Uterus (tissue), 2 donors: ENCODE measurements at regions not wholly inside any gene's neighbourhood (a gene's known extent, or its start where the extent isn't known, plus 50 kb on each side); places are given as distances from the start of the nearest gene placed in this dataset.

Experiments used
- POLR2A ChIP-seq, 2 donors: fragments of 450-650 bp; IDR thresholded peaks; one replicate each; pipeline ENCODE4 v1.6.1; 2016; ENCODE audit warnings: antibody characterized with exemption in 2 of 2, mild to moderate bottlenecking in 1 of 2, moderate library complexity in 1 of 2
- TF ChIP-seq, protein P1 (sequence below), 4 experiments: fragments of 200-600 bp in 2 of 4; fragments of 450-650 bp in 2 of 4; sonication (generic) in 2 of 4; IDR thresholded peaks; one replicate each; pipeline ENCODE4 v1.5.1; 2016 to 2019; ENCODE audit warnings: antibody characterized with exemption in 4 of 4, mild to moderate bottlenecking in 2 of 4, moderate library complexity in 1 of 4

DNA sequence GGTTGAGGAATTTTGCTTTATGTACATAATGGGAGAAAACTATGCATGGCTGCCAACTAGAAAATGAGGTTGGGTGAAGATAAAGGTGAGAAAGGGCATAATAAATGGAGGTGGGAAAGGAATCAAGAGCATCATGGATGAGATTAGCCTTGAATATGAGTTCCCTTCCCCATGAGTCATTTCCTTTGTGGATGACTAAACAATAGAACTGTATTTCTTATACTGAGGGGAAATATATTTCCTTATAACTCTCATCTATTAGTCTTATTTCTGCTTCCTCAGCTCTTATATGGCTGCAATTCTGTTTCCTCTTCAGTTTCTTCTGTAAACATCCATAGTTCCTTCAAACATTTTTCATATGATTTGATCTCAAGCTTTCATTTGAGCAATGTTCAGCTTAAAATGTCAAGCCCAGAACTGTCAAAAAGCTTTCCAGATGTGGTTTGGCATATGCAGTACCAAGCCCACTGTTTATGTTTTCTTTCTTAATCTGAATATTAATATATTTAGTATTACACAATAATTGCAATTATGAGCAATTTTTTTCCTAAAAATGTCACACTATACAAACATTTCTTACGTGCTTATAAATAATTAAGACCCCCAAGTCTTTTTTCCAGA, 100.7 kb upstream of the GRPR start:
- no peak for TF ChIP-seq POLR2A (IDR thresholded peaks at IDR 0.05)
- TF ChIP-seq, protein P1, sequence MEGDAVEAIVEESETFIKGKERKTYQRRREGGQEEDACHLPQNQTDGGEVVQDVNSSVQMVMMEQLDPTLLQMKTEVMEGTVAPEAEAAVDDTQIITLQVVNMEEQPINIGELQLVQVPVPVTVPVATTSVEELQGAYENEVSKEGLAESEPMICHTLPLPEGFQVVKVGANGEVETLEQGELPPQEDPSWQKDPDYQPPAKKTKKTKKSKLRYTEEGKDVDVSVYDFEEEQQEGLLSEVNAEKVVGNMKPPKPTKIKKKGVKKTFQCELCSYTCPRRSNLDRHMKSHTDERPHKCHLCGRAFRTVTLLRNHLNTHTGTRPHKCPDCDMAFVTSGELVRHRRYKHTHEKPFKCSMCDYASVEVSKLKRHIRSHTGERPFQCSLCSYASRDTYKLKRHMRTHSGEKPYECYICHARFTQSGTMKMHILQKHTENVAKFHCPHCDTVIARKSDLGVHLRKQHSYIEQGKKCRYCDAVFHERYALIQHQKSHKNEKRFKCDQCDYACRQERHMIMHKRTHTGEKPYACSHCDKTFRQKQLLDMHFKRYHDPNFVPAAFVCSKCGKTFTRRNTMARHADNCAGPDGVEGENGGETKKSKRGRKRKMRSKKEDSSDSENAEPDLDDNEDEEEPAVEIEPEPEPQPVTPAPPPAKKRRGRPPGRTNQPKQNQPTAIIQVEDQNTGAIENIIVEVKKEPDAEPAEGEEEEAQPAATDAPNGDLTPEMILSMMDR (IDR thresholded peaks at IDR 0.05), result no peak
